GM19467 (cell line): ENCODE measurements at regions not wholly inside any gene's neighbourhood (a gene's known extent, or its start where the extent isn't known, plus 50 kb on each side); places are given as distances from the start of the nearest gene placed in this dataset.
"Not testable (repeated sequence)": the region's sequence is repeated elsewhere in the genome, so short reads cannot be mapped to it uniquely, and the experiment has no call there.

Experiments used
- ATAC-seq: cut with Tn5 transposase; IDR thresholded peaks from one replicate; pipeline ENCODE4 v1.9.1; 2021; ENCODE audit warnings: mild to moderate bottlenecking, moderate library complexity; ENCODE audit not compliant: unreplicated experiment

- ATAC-seq, result no peak
These were observed 133.5 kb downstream of the C3orf38 start for GRCh38 chr3:88283242-88283592.

GRCh38 chr3:88291486-88291885 lies 141.7 kb downstream of the C3orf38 start:
- ATAC-seq, result no peak

DNA sequence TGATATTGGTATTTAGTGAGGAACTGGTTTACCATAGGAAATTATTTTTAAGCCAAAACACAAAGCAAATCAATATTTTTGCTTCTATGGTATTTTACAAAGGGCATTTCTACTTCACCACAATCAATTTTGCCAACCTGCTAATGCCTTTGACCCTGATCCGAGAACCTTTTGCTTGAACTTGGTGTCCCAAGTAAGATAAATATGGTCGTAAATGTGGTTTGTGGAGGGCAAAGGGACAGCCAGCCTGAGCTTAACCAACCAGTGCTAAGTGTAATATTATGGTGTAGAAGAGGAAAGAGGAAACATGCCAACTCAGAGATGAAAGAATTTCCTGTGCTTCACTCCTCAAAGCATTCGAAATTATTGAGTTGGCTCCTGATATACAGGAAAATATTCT lies 148.4 kb downstream of the C3orf38 start:
- no peak for ATAC-seq

GRCh38 chr3:88301273-88301995 lies 151.7 kb downstream of the C3orf38 start:
- ATAC-seq, result no peak

- no peak for ATAC-seq
These were observed 152.2 kb downstream of the C3orf38 start for GRCh38 chr3:88301996-88302393.

- not testable (repeated sequence) for ATAC-seq
These were observed 153.7 kb downstream of the C3orf38 start for GRCh38 chr3:88303331-88303904.

DNA sequence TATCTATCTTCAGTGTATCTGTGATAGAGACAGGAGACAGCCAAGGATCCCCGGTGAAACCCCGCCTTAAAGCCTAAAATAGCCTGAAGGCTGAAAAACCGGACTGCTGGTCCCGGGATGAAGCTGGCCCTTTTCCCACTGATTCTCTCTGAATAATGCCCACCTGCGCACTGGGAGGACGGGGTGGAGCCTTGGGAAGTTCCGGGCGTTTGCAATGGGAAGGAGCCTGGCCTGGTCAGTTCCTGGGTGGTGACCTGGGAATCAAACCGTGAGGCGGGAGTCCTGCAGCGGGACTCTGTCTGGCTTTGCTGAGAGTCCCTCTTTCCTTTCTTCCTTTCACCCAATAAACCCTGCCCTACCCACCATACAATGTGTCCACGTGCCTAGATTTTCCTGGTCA lies 157.9 kb downstream of the C3orf38 start:
- ATAC-seq, result no peak

DNA sequence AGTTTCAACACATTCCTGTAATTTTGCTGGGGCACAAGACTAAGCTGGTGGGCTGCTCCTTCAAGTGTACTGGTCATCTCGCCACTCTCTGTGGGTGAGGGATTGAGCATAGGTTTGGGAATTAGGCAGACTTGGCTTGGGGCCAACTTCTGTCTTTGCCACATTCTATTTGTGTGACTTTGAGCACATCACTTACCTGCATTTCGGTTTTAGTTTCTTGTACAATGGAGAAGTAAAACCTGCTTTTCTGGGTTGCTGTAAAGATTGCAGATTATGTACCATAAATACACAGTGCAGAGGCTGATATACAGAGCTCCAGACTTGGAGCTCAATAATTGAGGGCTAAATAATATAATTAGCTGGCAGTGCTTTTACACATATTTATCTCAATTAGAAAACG lies 162.1 kb downstream of the C3orf38 start:
- ATAC-seq, result no peak

GRCh38 chr3:88312256-88312655 lies 162.5 kb downstream of the C3orf38 start:
- no peak for ATAC-seq

DNA sequence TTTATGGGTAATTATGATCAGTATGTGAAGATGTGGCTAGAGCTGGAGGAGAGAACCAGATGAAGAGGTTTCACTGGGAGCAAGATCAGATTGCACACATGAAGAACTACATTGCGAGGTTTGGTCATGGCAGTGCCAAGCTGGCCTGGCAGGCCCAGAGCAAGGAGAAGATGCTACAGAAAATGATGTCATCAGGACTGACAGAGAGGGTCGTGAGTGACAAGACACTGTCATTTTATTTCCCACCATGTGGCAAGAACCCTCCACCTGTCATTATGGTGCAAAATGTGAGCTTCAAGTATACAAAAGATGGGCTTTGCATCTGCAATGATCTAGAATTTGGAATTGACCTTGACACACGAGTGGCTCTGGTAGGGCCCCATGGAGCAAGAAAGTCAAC lies 168.3 kb downstream of the C3orf38 start:
- no peak for ATAC-seq

DNA sequence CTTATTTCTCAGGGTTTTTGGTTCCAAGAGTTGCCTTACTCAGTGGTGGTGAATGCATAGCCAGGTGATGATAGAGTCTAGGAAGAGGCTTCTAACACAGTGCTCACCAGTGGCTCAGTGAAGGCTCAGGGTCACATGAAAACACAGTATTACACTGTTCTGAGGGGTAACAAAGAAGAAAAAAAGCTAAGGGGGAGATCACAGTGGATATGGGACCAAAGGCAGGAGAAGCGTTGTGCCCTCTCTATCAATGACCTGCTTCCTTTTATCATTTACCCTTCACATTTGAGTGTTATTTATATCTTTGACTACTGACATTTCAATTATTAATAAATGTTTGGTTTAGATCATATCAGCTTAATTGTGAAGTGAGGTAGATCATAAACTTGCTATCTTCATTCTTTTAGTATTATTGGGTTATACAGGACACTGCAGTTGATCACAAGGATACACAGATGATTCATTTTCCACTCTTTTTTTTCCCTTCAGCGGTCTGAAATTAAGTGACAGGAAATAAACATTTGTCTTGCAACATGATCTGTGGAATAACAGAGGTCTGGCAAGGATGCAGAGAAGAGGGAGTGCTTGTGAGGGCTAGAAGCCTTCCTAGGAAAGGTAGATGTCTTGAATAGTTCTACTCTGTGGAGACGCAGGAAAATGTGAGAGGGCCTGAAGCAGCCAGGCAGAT lies 171.7 kb downstream of the C3orf38 start:
- ATAC-seq, result no peak

GRCh38 chr3:88324788-88325187 lies 175.0 kb downstream of the C3orf38 start:
- no peak for ATAC-seq

- ATAC-seq, result no peak
These were observed 184.6 kb downstream of the C3orf38 start for GRCh38 chr3:88334187-88334868.

DNA sequence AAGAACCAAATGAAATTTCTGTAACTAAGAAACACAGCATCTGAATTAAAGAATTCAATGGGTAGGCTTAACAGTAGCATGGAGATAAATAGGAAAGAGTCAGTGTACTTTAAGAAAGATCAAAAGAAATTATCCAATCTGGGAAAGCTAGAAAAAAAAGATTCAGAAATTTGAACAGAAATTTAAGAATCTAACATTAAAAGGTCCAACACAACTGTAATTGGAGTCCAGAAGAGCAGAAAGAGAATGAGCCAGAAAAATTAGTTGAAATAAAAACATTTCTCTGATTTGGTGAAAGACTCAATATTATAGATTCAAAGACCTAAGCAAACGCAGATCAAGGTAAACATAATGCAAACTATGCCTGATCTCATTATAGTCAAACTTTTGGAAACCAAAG lies 187.1 kb downstream of the C3orf38 start:
- no peak for ATAC-seq

DNA sequence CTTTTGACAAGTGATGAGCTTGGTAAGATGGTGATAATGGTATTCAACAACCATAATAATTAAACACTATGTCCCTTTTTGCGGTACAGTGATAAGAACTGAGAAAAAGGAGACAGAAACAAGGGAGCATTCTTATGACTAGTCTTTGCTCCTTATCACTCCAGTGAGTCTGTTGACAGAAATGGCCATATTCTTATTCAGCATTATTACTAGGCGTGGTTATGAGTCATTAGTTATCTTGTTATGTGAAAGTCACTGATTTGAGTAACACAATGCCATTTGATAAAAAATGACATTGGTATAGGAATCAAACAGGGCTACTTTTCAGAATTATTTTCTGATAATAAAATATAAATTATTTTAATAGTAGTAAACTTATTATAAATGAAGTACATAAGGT lies 193.5 kb downstream of the C3orf38 start:
- no peak for ATAC-seq

DNA sequence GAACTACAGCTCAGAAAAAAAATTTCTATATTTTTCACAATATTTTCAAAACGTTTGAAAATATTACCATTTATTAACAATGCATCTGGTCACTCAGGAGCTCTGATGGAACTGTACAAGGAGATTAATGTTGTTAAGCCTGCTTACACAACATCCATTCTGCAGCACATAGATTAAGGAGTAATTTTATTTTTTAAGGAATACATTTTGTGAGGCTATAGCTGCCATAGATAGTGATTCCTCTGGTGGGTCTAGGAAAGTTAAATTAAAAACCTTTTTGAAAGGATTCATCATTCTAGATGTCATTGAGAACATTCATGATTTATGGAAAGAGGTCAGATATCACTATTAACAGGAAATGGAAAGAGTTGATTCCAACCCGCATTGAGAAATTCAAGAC lies 196.9 kb downstream of the C3orf38 start:
- no peak for ATAC-seq

- ATAC-seq, result no peak
These were observed 212.7 kb downstream of the C3orf38 start for GRCh38 chr3:88362428-88362827.

DNA sequence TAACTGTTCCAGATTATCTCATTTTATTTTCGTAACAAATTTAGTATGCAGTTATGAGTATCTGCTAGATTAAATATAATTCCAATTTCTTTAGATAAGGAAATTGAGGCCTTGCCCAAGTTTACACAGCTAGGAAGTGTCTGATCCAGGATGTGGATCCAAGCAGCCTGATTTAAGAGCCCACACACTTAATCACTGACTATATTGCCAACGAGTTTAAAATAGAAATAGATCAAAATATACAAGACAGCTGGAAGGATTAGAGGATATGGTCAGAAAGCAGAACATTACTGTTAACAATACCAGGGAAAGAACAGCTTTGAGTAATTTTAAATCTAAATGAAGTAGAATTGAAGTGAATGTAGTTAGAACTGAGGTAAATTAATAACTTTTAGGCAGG lies 215.2 kb downstream of the C3orf38 start:
- ATAC-seq, result no peak

DNA sequence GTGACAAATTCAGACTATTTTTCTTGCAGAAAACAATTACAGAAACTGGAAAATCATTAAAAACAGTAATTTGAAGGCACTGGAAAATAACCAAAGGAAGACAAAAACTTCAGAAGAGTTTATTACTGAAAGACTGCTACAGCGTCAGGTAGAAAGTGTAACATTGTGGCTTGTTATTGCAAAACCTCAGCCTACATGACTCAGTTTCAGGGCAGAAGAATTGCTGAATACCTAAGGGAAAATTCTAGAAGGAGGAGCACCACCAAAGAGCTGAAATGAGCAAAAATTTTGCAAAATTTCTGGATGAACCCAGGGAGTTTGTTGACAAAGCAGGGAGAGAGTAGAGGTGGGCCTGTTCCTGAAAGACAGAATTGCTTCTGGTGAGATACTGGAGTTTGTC lies 219.6 kb downstream of the C3orf38 start:
- ATAC-seq, result no peak

DNA sequence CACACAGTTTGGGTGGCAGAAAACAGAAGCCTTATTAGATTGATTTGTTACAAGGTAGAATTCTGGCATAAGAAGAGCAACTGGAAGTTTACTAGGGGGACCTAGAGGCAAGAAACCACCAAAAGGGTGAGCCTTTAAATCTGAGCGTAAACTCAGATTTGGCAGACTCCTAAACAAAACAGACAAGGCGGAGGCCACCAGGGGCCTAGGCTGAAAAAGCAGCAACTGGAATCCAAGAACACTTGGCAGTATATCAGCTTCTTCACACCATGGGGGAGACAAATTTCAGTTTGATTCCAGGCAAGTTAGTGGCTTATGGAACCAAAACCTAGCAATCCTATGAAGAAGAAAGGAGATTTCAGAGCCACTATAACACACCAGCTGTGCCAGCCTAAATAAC lies 220.0 kb downstream of the C3orf38 start:
- no peak for ATAC-seq

DNA sequence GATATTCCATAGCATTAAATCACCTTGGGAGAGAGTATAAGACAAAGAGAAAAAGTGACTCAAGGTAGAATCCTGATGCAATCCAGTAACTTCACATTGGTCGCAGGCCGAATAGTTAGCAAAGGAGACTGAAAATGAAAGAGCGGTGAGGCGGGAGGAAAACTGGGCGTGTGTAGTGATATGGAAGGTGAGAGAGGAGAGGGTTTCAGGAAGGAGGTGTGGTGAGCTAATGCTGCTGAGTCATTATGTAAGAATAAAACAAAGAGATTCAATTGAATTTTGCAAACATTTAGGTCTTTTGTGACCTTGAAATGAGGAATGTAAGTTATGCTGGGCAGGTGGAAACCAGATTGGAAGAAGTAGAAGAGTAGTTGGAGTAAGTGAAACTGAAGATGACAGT lies 235.3 kb downstream of the C3orf38 start:
- ATAC-seq, result peak; percentile 82

DNA sequence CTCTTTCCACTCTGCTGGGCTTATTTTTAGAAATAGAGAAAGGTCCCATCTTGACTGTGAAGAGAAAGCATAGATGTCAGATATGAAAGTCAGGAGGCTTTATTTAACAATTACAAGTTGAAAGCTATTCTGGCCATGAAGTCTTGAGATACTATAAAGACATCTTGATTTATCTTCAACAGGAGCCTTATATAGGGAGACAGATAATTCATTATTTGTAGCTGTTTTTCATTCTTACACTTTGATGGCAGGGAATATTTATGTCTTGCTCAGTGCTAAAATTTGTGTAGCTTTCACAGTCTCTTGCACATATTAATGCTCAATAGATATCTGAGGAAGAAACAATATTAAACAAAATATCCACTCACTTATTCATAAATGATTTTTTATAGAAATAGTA lies 248.8 kb downstream of the C3orf38 start:
- no peak for ATAC-seq
